NCI-H2029 treated with DMSO at 0.1 percent for 48 hours (cell line): ENCODE measurements at regions not wholly inside any gene's neighbourhood (a gene's known extent, or its start where the extent isn't known, plus 50 kb on each side); places are given as distances from the start of the nearest gene placed in this dataset.

Experiments used
- DNase-seq: peaks from one replicate; lab custom pipeline; 2025; lab: John Stamatoyannopoulos, UW

GRCh38 chr1:24985737-24986136 lies 55.7 kb upstream of the RUNX3 start:
- DNase-seq = no peak

DNA sequence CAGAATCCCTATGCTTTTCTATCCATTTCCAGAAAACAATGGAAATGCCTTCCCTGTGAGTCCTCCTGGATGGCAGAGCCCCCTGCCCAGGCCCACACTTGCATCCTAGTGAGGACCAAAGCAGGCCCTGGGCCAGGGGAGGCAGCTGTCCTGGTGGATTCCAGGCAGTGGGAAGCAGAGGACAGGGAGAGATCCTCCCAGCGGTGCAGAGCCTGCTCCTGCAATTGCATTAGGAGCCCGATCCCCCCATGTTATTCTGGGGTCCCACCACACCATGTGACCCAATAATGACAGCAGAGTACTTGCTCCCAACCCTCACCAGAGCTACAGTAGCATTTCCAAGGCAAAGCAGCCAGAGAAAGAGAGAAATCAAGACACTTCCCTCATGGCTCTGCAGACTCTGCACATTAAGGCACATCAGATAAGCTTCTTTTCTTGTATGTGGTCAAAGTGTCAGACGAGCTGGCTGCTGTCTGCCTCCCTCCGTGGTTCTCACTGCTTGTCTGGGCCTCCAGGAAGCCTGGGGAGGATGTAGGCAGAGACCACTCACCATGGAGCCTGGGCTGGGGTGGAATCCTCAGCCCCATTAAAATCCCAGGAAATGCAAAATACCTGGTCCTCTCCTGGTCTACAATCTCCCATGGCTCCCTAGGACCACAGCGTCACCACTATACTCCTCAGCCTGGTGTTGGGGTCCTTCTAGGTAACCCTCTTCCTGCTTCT lies 54.9 kb upstream of the RUNX3 start:
- DNase-seq = no peak

GRCh38 chr1:24984300-24984699 lies 54.2 kb upstream of the RUNX3 start:
- DNase-seq = no peak

GRCh38 chr1:24983006-24983680 lies 53.1 kb upstream of the RUNX3 start:
- DNase-seq = no peak

GRCh38 chr1:24981631-24982005 lies 51.5 kb upstream of the RUNX3 start:
- no peak for DNase-seq

- DNase-seq = no peak
Observed at GRCh38 chr1:24980836-24981630, 51.0 kb upstream of the RUNX3 start.
